HG02571 (cell line): ENCODE measurements at regions not wholly inside any gene's neighbourhood (a gene's known extent, or its start where the extent isn't known, plus 50 kb on each side); places are given as distances from the start of the nearest gene placed in this dataset.

Experiments used
- ATAC-seq: cut with Tn5 transposase; IDR thresholded peaks from one replicate; pipeline ENCODE4 v1.9.1; 2021; ENCODE audit warnings: mild to moderate bottlenecking, moderate library complexity; ENCODE audit not compliant: unreplicated experiment

DNA sequence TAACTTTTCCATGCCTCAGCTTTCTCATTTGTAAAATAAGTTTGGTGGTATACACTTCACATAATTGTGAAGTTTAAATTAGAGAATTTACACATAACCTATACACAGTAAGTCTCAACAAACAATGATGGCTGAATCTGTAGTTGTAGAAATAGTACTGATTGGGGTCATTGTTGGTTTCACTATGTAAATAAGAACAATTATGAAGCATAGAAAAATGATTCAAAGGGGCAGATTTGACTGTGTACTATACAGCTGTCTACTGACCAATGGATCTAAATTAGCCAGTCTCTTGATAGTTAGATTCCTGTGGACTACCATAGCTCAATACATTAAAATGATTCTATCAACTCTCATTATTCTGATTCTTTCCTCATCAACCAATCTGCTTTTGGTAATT lies 181.1 kb upstream of the STXBP5 start:
- peak; percentile 68 for ATAC-seq

DNA sequence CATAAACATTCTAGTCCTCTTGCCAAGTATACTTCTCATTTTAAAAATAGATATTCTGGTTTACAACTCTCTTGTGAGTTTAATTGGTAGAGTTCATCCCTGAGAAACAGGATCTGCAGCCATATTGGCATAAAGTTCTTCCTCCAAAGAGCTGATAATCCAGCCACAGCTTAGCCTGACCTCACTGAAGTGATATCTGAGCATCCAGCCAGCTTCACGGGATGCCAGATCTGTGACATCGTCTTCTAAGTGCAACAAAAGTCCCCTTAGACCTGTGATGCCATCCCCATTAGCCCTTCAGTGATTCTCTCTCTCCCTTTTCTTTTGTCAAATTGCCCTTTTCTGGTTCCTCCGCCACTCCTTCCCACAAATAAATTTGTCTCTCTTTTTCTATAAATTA lies 180.6 kb upstream of the STXBP5 start:
- ATAC-seq = no peak

DNA sequence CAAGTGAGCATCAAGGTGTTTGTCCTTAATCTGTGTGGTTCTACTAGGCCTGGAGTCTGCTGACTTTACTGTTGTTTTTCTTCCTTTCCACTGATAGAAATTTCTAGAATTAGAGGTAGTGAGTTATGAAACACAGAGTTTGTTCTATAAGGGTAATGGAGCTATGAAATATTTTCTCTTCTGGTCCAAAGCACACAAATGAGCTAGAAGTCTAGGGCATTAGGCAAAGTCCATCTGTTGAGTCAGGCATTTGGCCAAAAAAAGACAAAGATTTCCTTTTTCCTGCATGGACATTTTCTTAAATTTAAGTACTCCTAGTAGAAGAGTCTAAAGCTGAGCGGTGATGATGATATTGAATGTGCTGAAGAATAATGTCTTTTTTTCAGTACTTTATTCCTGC lies 174.3 kb upstream of the STXBP5 start:
- ATAC-seq = no peak

DNA sequence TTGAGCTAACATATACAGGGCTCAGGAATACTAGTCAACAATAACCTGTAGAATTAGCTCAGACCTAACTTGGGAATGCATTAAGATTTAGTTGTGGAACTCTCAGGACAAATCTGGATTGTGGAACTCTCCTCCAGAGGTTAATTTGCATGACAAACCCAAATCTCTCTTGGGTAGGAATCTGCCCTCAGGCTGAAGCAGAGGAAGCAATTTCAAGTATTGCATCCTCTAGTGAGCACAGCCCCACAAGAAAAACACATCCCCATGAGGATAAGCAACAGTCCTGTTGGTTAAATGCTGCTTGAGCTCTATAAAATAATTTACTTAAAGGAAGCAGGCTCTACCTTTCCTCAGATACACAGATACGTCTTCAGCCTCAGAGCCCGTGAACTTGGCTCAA lies 170.9 kb upstream of the STXBP5 start:
- ATAC-seq = no peak

DNA sequence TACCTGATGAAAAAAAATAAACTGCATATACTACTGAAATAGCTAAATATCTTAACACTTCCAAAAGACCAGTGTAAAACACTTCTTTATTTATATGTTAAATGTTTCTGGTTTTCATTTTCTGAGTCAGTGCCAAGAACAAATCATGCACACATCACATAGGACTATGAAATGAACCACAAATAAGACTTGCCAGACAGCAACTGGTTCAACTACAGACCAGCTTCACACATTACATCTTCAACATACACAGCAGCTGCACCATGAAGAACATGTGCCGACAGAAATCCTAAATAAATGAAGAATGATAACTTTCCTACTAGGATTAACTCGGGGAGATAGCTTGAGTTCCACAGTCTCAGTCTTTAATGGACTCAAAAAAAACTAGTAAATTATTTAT lies 168.3 kb upstream of the STXBP5 start:
- no peak for ATAC-seq

DNA sequence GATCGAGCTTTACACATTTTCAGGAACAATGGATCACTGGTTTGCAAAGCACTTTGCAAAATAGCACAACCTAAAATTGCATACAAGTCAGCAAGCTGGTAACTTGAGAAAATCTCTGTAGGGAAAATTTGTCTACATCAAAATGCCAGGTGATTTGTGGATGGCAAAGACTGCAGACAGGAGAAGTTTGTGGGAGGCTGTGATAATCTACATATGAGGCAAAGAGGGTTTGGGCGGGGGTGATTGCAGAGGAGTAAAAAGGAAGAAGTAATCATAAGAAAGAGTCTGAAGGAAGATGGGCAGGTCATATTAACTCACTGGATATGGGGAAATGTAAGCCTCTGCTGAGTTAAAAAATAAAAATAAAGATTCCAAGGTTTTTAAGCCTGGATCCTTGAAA lies 166.3 kb upstream of the STXBP5 start:
- ATAC-seq = no peak

DNA sequence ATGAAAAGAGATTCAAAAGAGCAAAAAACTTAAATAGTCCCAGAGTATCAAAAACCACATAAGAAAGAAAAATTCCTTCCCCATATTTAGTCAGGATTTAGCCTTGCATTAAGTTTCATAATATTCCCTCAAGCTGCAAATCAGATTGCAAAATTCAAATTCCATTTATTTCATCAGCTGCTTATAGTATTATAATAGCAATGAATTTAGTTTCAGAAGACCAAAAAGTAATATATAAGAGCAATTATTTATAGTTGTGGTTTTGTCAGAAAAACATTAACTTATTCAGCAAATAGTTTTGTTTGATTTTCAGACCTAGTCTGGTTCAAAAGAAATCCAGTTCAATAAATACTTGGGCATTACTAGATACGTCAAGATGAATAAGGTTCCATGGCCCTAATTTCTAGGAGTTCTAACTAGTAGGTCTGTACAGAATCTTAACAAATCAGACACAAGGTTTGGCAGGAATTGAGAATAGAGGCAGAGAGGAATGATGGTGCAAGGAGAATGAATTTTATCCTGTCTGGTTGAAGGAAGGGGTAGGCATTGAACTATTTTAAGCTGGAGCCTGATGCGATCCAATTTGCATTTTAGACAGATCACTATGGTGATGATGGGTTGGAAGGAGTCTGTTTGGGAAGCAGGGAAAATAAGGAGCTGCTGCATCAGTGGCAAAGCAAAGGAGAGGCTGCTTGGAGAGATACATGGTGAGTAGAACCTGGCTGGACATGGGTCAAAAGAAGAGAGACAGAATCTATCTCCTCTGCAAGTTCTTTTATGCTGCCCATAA lies 163.9 kb upstream of the STXBP5 start:
- no peak for ATAC-seq

DNA sequence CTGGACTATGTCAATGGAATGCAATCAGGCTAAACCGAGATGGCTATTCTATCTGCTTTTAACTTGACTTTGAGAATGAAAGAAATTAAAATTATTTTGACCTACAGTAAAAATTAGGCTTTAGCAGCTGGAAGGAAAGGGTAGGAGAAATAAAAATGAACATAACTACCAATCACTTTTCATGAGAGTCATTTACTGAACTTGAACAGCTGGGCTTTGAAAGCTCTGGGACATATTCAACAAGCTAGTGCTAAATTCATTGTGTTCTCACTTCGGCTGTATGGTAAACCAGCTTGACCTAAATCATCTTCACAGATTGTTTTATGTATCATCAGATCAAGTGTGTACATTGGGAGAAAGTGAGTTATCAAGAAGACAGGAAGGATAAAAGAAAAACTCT lies 161.5 kb upstream of the STXBP5 start:
- ATAC-seq = no peak

DNA sequence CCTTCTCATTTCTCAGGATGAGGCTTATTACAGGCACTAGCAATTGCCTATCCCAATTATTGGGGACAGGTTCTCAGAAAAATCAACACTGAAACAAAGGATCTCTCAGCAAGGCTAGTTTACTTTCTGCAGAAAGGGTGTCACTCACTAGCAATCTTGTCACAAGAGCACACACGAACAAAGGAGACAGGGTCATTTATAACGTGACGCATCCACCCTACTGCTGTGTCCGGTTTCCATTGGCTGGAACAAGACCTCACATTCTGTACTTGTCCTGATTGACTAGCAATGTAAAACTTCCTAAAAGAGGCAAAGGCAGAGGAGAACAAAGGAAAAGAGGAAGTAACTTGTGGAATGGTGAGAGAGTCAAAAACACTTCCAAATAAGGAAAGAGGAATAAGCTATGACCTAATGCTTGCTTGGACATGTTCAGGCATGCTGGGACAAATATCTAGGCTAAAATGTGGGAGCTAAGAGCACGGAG lies 160.2 kb upstream of the STXBP5 start:
- ATAC-seq = no peak

DNA sequence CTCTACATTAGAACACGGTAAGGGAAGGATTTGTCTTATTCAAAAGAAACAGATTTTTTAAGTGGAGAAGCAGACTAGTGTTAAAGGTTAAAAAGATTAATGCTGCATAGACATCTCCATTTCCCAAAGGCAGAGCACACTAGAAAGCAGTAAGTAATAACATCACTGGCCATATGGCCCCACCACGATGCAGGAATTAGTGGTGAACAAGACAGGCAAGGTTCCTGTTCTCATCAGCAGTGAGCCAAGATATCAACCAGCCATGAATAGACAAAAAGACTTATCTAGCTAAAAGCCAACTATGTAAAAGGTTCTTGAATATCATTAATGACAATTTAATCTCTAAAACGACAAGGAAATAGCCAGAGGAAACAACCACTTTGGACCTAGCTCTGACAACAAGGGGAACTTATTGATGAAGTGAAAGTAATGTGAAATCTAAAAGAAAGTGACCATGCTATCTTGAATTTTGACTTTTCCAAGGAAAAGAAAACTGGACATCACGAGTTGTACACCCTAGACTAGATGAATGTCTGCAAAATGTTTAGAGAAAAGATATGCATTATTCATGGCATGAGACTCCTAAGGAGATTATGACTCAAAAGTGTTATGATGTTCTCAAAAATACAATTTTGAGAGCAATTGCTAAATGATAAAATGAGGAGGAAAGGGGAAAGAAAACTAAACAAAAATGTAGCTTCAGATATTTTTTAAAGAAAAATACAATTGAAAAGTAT lies 157.9 kb upstream of the STXBP5 start:
- no peak for ATAC-seq

DNA sequence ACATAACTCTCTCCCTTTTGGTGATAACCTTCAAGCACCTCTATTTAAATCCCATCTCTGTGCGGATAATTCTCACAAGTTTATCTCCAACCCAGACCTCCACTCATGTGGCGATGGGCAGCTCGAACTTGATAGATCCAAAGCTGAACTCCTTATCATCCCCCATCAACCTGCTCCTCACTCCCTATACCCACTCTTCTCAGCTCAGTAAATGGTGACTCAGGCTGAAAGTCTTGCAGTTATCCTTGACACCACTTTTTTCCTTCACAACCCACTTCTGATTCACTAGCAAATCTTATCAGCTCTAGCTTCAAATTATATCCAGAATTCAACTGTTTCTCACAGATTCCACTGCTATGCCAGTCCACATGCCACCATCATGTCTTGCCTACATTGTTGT lies 155.3 kb upstream of the STXBP5 start:
- ATAC-seq = no peak

DNA sequence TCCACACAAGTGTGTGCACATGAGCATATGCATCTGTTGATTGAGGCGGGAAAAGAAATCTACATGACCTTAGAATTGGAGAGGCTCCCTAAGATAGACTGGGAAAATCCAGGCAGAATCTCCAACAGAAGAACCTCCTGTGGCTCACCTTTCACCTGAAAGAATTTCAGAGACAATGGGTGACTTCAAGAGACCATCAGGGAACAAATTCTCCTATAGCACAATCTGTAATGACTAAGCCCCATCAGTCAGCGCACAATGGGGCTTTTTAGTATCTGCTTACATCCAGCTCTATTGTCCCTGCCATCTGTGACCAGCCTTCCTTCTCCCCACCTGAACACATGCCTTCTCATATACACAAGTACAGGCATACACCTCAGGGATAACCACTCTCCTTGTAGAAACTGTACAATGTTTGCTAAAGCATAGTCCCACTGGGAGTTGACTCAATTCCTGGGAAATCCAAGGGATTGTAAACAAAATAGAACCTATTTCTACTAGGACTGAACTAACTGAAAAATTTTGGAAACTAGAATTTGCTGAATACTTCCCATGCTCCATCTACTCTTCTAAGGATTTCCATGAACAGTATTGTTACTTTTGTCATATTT lies 150.8 kb upstream of the STXBP5 start:
- ATAC-seq = no peak

DNA sequence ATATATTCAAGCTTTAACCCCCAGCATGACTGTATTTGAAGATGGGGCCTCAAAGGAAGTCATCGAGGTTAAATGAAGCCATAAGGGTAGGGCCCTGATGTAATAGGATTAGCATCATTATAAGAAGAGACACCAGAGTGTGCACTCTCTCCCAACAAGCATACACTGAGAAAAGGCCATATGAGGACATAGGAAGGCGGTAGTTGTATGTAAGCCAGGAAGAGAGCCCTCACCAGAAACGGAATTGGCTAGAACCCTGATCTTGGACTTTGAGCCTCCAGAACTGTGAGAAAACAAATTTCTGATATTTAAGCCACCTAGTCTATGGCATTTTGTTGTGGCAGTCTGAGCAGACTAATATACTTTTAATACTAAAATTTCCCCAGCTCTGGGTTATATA lies 150.1 kb upstream of the STXBP5 start:
- ATAC-seq = no peak

DNA sequence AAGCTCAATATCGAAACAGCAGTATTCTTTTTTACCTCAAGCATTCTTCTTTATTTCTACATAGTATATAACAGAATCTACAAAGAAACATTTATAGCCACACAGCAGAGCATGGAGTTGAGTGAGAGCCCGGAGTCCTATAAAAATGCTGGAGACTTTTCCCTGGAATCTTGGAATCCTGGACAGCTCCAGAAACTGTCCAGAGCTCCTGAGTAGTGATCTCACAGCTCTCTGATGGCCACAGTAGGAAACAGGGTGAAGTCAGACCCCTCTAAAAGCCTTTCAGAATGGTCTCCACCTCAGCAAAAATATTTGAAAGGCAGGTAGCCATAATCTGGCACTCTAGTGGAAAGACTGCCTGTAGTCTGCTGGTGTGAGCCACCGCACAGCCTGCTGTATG lies 149.3 kb upstream of the STXBP5 start:
- ATAC-seq = no peak

DNA sequence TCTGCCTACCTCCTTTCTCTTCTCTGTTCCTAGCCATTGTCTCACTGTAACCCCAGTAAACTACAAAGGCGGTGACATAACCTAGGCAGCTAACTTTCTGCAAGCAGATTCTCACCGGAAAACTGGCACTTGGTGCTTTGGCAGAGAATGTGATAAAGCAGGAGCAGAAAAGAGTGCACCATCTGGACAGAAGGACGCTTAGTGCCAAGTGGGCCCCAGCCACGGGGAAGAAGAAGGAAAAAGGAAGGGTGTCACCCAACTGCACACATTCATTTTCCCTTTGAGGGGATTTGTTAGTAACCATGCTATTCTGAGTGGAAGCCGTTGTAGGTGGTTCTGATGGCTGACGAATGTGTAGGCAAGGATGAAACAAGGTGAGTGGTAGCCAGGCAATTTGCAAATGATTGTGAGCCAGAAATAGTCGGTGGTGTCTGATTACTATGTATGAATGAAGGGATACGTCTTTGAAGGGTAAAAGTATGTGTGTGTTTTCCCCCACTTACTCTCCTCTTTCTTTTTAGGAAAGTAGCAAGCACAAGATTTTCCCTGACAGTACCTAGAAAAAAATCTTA lies 148.3 kb upstream of the STXBP5 start:
- ATAC-seq = no peak

DNA sequence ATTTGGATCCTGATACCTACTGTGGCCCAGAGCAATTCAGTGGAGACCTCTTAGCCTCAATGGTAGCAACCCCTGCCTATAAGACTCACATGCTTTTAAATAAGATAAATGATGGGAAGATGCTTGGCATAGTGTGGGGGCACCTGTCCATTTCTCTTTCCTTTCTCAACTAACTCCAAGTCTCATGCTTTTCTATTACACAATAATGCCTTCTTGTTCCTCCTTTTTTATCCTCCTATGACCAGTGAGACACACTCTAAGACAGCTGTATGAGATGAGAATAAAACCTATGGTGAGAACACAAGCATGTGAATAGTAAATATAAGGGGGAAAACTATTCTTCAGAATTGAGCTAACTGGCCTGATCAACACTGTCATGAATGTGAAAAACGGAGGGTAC lies 147.0 kb upstream of the STXBP5 start:
- no peak for ATAC-seq

DNA sequence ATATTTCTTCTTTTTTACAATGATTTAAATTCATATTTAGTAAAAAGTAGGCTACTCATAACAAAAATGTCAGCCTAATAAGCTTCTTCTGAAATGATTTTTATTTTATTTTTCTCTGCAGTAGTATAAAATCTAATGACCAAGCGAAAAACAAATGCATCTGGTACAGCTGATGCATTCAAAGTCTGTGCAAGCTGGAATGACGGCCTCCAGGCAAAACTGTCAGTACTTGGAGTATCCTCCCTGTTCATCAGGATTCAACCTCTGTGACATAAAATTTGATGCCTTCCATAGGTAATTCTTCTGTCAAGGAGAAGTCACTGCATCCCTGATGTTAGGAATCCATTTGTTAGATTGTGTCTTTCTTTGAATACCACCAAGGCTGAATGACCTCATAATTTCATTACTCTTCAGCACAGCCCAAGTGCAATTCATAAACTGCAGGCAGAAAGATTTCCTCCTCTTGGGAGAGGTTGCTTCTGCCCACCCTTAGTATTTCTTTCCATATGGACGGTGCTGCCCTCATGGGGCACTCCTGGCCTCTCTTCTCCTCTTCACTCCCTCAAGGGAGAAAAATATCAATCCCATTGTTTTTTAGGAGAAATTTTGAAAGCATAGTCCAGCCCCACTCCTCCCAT lies 146.4 kb upstream of the STXBP5 start:
- ATAC-seq = no peak

DNA sequence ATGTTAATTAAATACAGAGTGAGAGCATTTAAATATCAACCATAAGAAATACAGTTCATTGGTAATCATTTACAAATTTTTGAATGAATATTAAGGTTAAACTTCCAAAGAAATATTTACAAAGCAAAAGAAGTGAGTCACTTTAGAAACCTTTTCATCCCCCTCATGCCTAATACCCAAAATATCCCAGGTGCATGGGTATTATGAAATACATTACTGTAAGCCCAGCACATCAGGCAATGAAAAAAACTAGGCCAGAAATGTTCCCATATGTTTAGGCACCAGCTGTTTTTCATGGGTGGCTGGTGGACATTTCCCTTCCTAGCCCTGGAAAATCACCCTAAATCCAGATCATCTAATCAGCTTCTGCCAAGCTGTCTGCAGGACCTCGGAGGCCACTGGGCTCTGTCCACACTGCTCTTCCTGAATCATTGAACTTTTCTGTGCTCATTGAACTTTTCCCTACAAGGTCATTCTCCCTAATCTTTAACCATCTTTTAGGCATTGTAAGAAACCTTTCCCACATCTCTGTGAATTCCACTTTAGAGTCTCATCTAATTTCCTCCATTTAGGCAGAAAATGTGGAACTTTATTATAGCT lies 145.3 kb upstream of the STXBP5 start:
- no peak for ATAC-seq

DNA sequence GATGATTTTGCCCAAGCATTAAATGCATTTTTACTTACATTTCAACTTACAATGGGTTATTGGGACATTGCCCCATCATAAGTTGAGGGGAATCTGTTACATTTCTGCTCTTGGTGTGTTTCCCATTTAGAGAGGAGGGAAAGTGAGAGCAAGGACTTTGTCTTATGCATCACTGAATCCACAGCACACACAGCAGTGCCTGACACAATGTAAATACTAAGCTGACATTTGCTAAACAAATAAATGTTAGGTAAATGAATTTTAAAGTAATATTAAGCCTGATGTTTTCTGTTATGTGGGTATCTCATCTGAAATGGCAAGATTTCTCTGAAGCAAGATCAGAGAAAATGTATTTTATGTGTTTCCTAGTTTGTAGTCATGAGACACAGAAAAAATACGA lies 143.6 kb upstream of the STXBP5 start:
- ATAC-seq = no peak

DNA sequence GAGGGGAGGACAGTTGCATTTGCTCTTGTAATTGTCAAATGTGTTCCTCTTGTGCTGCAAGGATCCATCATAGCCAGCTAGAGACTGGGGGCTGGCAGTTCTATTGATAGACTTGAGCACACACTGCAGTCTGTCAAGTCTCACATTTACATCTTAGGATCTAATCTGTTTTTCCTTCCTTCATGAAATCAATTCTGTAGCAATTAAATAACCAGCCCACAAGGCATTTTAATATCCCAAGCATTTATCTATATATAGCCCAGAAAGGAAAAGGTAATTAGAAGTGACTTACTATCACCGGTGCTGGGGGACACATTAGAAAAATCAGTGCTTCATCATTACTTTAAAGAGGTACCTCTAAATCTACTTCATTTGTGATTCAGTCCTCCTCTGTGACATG lies 143.0 kb upstream of the STXBP5 start:
- no peak for ATAC-seq
